OCI-LY7 (cell line): ENCODE measurements at regions not wholly inside any gene's neighbourhood (a gene's known extent, or its start where the extent isn't known, plus 50 kb on each side); places are given as distances from the start of the nearest gene placed in this dataset.

Experiments used
- BruUV-seq: library from RNA; stranded (reverse); fragments of 400-500 nt; replicated peaks from 2 replicates; lab custom pipeline; 2021; lab: Mats Ljungman, UMichigan
- CTCF ChIA-PET: fragments of 300-600 bp; sonication (Branson Sonifier 250); formaldehyde crosslinking; loops from one replicate; lab custom pipeline; 2022; ENCODE audit warnings: antibody characterized with exemption; ENCODE audit not compliant: unreplicated experiment; lab: Charles Lee
- POLR2A ChIA-PET: fragments of 300-600 bp; sonication (Branson Sonifier 250); formaldehyde crosslinking; loops from one replicate; lab custom pipeline; 2022; ENCODE audit warnings: antibody characterized with exemption; lab: Charles Lee
- DNase-seq: peaks from one replicate; pipeline ENCODE4 v3.0.0-alpha.2; 2015; ENCODE audit warnings: low spot score
- H2AFZ ChIP-seq: fragments of 200-600 bp; sonication (generic), shearing (Covaris generic); 2 replicates; pipeline ENCODE4 v1.6.1; 2014; ENCODE audit warnings: mild to moderate bottlenecking, antibody characterized with exemption, low read length, moderate library complexity
- H3K27ac ChIP-seq: fragments of 200-600 bp; sonication (generic); 2 replicates; pipeline ENCODE4 v1.5.1; 2014; ENCODE audit warnings: mixed run types, low read depth, mild to moderate bottlenecking, moderate library complexity, low read length, inconsistent platforms; ENCODE audit not compliant: poor library complexity, severe bottlenecking
- H3K36me3 ChIP-seq: fragments of 200-600 bp; sonication (generic); 2 replicates; pipeline ENCODE4 v1.6.1; 2014; ENCODE audit warnings: mild to moderate bottlenecking, antibody characterized with exemption, low read length, moderate library complexity, mixed read lengths; ENCODE audit not compliant: insufficient read depth
- H3K4me1 ChIP-seq: fragments of 200-600 bp; sonication (generic); 2 replicates; pipeline ENCODE4 v1.5.1; 2014; ENCODE audit warnings: mild to moderate bottlenecking, low read length; ENCODE audit not compliant: insufficient read depth, poor library complexity, severe bottlenecking
- H3K4me2 ChIP-seq: fragments of 200-600 bp; sonication (generic); 2 replicates; pipeline ENCODE4 v1.6.1; 2014; ENCODE audit warnings: mild to moderate bottlenecking, low read length
- H3K4me3 ChIP-seq: fragments of 200-600 bp; sonication (generic); 2 replicates; pipeline ENCODE4 v1.5.1; 2014; ENCODE audit warnings: mild to moderate bottlenecking, low read depth, low read length; ENCODE audit not compliant: poor library complexity, severe bottlenecking
- H3K79me2 ChIP-seq: fragments of 200-600 bp; sonication (generic); 2 replicates; pipeline ENCODE4 v1.6.1; 2016; ENCODE audit warnings: low read depth, mild to moderate bottlenecking, low read length, moderate library complexity, mixed read lengths; ENCODE audit not compliant: insufficient read depth
- H3K9me2 ChIP-seq: fragments of 200-600 bp; sonication (generic); 2 replicates; pipeline ENCODE4 v1.6.1; 2016; ENCODE audit warnings: mild to moderate bottlenecking, low read length, mixed read lengths; ENCODE audit not compliant: insufficient read depth
- H3K9me3 ChIP-seq: fragments of 200-600 bp; sonication (generic); 2 replicates; pipeline ENCODE4 v1.6.1; 2014; ENCODE audit warnings: mild to moderate bottlenecking, mixed run types, low read length, mixed read lengths
- H4K20me1 ChIP-seq: fragments of 200-600 bp; sonication (generic); 2 replicates; pipeline ENCODE4 v1.6.1; 2014; ENCODE audit warnings: mild to moderate bottlenecking, antibody characterized with exemption, low read length, moderate library complexity, mixed read lengths; ENCODE audit not compliant: insufficient read depth
- CTCF ChIP-seq: fragments of 200-600 bp; sonication (generic); conservative IDR thresholded peaks from 2 replicates; pipeline ENCODE4 v1.5.1; 2014; ENCODE audit warnings: mild to moderate bottlenecking, antibody characterized with exemption, low read length, moderate library complexity, mixed read lengths
- EZH2phosphoT487 ChIP-seq: fragments of 200-600 bp; sonication (generic); IDR thresholded peaks from 2 replicates; pipeline ENCODE4 v1.6.1; 2018; ENCODE audit warnings: low read depth, borderline replicate concordance, mild to moderate bottlenecking, mixed run types, antibody characterized with exemption, low read length, moderate library complexity, mixed read lengths
- intact Hi-C: fragments of 100-400 bp; cut with micrococcal nuclease; formaldehyde crosslinking; loops from one replicate; pipeline ENCODE4 v1.10.0; 2022; ENCODE audit not compliant: unreplicated experiment

- H3K9me2 ChIP-seq, result no peaks in the 10 kb centered on the region
- POLR2A ChIA-PET, result no interaction called here
- H3K9me3 ChIP-seq, result no peaks in the 10 kb centered on the region
- no peaks in the 10 kb centered on the region for H3K79me2 ChIP-seq
- H4K20me1 ChIP-seq, result no peaks in the 10 kb centered on the region
- no peaks in the 10 kb centered on the region for H3K4me1 ChIP-seq
- no peak overlapping the region for H3K27ac ChIP-seq
- CTCF ChIA-PET, result no interaction called here
- no peak overlapping the region for H3K4me2 ChIP-seq
- intact Hi-C loops, result no loop called here
- BruUV-seq, result no TSS peak
- no peak overlapping the region for H3K4me3 ChIP-seq
- no peak overlapping the region for H2AFZ ChIP-seq
- DNase-seq, result no peak
- H3K36me3 ChIP-seq, result no peaks in the 10 kb centered on the region
- TF ChIP-seq EZH2phosphoT487, result no peak
- TF ChIP-seq CTCF, result no peak
Observed at GRCh38 chr4:61094854-61095598, 105.1 kb upstream of the ADGRL3 start.

GRCh38 chr4:61128682-61129081, 71.4 kb upstream of the ADGRL3 start:
- TF ChIP-seq EZH2phosphoT487, result no peak
- no peak for TF ChIP-seq CTCF
- no peaks in the 10 kb centered on the region for H4K20me1 ChIP-seq
- no peaks in the 10 kb centered on the region for H3K79me2 ChIP-seq
- H3K9me2 ChIP-seq, result no peaks in the 10 kb centered on the region
- ChIA-PET POLR2A (no interaction called here), CTCF (no interaction called here)
- no peak for DNase-seq
- no peak overlapping the region for H3K4me3 ChIP-seq
- intact Hi-C loops, result no loop called here
- no peaks in the 10 kb centered on the region for H3K9me3 ChIP-seq
- no TSS peak for BruUV-seq
- H3K27ac ChIP-seq, result no peak overlapping the region
- no peaks in the 10 kb centered on the region for H3K36me3 ChIP-seq
- no peak overlapping the region for H2AFZ ChIP-seq
- no peak overlapping the region for H3K4me2 ChIP-seq
- H3K4me1 ChIP-seq, result no peaks in the 10 kb centered on the region

- Histone ChIP-seq H3K79me2 (no peaks in the 10 kb centered on the region), H3K27ac (no peak overlapping the region), H3K36me3 (no peaks in the 10 kb centered on the region), H3K9me2 (no peaks in the 10 kb centered on the region), H2AFZ (no peak overlapping the region), H3K4me3 (no peak overlapping the region), H3K4me1 (no peaks in the 10 kb centered on the region), H3K9me3 (no peaks in the 10 kb centered on the region), H4K20me1 (no peaks in the 10 kb centered on the region), H3K4me2 (no peak overlapping the region)
- POLR2A ChIA-PET, result interaction anchor here (0.6 kb wide), 1 partner anchor 735 kb away, joined by 8 read pairs; no protein-coding TSS in a partner anchor
- CTCF ChIA-PET, result no interaction called here
- BruUV-seq, result no TSS peak
- intact Hi-C loops, result no loop called here
- no peak for DNase-seq
- TF ChIP-seq EZH2phosphoT487 (no peak), CTCF (no peak)
Observed at GRCh38 chr4:61129971-61130370, 70.2 kb upstream of the ADGRL3 start.
